ENCODE measurements at regions not wholly inside any gene's neighbourhood (a gene's known extent, or its start where the extent isn't known, plus 50 kb on each side); places are given as distances from the start of the nearest gene placed in this dataset.

- TF ChIP-seq CTCF (IDR thresholded peaks at IDR 0.05) (no peak), POLR2A (IDR thresholded peaks at IDR 0.05; ENCODE audit: low read depth) (no peak)
Measured at GRCh38 chr19:31483226-31483857, 134.1 kb upstream of the TSHZ3 start.

Data from esophagus muscularis mucosa (tissue), 3 donors.